GM10266 (cell line): ENCODE measurements at regions not wholly inside any gene's neighbourhood (a gene's known extent, or its start where the extent isn't known, plus 50 kb on each side); places are given as distances from the start of the nearest gene placed in this dataset.

Experiments
- DNase-seq: peaks from one replicate; pipeline ENCODE4 v3.0.0; 2012; ENCODE audit errors: extremely low spot score
- TF ChIP-seq, protein P1 (sequence below): IDR thresholded peaks from 2 replicates; pipeline ENCODE4 v1.5.1; 2012; ENCODE audit warnings: mild to moderate bottlenecking, low read depth; ENCODE audit not compliant: control insufficient read depth, insufficient read depth; ENCODE audit errors: missing control alignments

DNA sequence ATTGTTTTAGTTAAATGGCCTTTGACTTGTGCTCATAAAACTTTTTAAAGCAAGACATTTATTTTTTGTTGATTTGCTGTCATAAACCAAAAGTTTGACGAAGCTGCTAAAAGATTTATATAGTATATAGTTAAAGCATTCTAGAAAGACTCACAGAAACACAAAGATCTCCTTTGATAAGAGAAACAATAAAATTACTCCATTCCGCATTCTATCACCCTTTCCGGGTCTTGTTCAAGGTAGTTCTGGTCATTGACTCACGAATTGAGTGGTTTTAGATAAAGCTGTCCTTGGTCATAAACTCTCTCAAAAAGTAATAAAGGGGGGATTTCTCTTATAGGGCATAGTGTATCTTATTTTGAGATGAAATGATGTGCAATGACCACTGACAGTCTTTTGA is 1010.5 kb upstream of the NCAM2 start:
- DNase-seq = no peak
- TF ChIP-seq, protein P1, sequence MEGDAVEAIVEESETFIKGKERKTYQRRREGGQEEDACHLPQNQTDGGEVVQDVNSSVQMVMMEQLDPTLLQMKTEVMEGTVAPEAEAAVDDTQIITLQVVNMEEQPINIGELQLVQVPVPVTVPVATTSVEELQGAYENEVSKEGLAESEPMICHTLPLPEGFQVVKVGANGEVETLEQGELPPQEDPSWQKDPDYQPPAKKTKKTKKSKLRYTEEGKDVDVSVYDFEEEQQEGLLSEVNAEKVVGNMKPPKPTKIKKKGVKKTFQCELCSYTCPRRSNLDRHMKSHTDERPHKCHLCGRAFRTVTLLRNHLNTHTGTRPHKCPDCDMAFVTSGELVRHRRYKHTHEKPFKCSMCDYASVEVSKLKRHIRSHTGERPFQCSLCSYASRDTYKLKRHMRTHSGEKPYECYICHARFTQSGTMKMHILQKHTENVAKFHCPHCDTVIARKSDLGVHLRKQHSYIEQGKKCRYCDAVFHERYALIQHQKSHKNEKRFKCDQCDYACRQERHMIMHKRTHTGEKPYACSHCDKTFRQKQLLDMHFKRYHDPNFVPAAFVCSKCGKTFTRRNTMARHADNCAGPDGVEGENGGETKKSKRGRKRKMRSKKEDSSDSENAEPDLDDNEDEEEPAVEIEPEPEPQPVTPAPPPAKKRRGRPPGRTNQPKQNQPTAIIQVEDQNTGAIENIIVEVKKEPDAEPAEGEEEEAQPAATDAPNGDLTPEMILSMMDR = no peak

DNA sequence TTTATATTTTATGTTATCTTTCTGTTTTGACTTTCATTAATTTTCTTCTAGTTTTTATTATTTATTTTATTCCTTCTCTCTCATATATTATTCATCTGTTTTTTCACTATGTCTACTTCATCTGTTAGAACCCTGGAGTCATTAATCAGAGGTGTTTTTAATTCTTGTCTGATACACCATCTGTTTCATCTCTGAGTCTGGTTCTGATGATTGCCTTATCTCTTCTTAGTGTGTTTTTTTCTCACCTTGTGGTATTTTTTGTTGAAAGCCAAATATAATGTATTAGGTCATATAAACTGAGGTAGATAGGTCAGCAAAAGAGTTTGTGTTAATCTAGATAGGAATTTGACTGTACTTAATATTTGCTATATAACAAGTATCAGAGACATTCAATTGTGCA is 1005.7 kb upstream of the NCAM2 start:
- no peak for DNase-seq
- TF ChIP-seq, protein P1 = no peak

DNA sequence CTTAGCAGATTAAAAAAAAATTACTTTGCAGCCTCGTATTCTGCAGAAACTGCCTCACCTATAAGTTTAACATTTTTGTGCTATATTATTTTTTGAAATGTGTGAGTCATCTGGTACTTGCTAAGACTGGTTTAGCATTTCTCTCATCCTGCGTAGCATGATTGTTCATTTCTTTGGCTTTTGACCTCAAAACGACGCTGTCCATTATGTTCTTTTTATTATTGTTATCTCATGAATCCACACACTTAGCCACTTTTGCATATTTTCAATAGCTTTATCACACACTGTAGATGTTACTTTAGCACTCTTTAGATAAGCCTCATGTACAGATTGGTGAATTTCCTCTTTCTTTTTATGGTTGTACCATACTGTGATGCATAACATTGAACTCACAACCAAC is 1004.9 kb upstream of the NCAM2 start:
- DNase-seq = no peak
- TF ChIP-seq, protein P1 = no peak

DNA sequence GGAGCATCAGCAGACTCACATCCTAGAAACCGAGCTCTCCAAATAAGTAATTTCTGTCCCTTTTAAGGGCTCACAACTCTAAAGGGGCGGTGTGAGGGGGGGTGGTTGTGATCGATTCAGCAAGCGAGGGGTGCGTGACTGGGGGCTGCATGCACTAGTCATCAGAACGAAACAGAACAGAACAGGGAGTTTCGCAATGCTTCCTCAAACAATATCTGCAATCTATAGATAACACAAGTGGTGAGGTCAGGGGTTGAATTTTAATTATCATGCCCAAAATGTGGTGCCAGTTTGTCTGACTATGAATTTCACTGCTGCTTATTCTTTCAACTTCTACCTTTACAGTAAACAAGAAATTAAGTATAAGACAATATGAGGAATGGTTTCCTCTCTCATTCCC is 1003.0 kb upstream of the NCAM2 start:
- no peak for DNase-seq

DNA sequence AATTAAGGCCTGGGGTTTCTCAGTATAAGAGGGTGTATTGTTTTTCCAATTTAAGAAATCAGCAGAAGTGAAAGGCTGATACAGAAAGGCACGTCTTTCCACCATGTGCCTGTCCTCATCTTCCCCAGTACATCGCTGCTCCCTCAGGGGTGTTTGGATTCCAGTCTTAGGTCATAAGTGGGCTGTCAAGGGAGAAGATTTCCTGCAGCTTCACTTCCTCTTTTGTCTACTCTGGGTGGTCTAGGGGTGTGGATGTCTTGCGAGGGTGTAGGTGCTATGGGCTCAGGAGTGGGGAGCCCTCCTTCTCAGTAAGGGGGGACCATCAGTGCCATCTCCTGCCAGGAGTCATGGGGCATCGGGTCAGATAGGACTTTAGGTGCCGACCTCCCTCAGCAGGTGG is 999.8 kb upstream of the NCAM2 start:
- DNase-seq = no peak

More for the DNA sequence above, 1003.0 kb upstream of the NCAM2 start:
- TF ChIP-seq, protein P1 = no peak

DNA sequence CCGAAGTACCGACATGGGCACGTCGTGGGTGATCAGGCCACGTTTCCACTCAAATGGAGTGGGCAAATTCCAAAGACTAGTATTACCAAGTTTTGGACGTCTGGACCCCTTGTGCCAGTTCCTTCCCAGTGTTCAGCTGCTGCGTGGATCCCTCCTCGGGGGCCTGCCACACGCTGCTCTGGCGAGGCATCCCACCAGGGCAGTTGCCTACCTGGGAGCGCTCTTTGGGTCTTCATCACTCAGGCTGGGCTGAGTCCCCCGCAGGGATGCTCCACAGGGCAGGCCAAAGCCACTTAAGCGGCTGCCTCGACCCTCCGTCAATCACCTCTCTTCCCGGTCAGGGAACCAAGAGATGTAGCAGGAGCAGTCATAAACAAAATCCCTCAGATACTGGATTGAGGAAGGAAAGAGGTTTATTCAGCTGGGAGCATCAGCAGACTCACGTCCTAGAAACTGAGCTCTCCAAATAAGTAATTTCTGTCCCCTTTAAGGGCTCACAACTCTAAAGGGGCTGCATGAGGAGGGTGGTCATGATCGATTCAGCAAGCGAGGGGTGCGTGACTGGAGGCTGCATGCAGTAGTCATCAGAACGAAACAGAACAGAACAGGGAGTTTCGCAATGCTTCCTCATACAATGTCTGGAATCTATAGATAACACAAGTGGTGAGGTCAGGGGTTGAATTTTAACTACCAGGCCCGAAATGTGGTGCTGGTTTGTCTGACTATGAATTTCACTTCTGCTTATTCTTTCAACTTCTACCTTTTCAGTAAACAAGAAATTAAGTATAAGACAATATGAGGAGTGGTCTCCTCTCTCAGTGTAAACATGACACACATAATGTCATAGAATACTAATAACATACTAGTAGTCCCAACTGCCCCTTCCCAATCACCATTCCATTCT is 998.6 kb upstream of the NCAM2 start:
- TF ChIP-seq, protein P1 = no peak
- DNase-seq = no peak

More for the DNA sequence above, 999.8 kb upstream of the NCAM2 start:
- TF ChIP-seq, protein P1 = no peak

DNA sequence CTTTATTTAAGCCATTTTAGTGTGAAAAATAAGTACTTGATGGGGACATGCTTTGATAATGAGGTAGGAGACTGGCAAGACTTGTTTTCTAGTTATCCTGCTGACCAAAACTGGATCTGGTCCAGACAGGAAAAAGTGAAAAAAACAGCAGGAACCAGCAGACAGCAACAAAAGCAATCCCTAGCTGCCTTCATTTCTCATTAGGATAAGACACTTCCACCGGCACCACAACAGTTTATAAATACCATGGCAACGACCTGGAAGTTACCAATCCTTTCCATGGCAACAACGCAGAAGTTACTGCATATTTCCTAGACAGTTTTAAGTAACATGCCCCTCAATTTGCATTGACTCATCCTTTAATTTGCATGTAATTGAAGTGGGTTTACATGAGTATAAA is 993.8 kb upstream of the NCAM2 start:
- TF ChIP-seq, protein P1 = no peak
- DNase-seq = no peak
